ENCODE measurements at regions not wholly inside any gene's neighbourhood (a gene's known extent, or its start where the extent isn't known, plus 50 kb on each side); places are given as distances from the start of the nearest gene placed in this dataset.

GRCh38 chr12:91533366-91533765 is 350.7 kb upstream of the DCN start:
- no peak for DNase-seq (ENCODE audit: low spot score)

- no peak for DNase-seq (ENCODE audit: low spot score)
These were observed 347.2 kb upstream of the DCN start for GRCh38 chr12:91529829-91530228.

GRCh38 chr12:91523831-91524230 is 341.2 kb upstream of the DCN start:
- DNase-seq (ENCODE audit: low spot score): no peak

GRCh38 chr12:91516695-91517047 is 334.1 kb upstream of the DCN start:
- DNase-seq (ENCODE audit: low spot score): no peak

GRCh38 chr12:91515944-91516694 is 333.5 kb upstream of the DCN start:
- DNase-seq (ENCODE audit: low spot score): no peak

- DNase-seq (ENCODE audit: low spot score): no peak
These were observed 330.7 kb upstream of the DCN start for GRCh38 chr12:91513313-91513712.

- no peak for DNase-seq (ENCODE audit: low spot score)
These were observed 329.3 kb upstream of the DCN start for GRCh38 chr12:91511795-91512420.

GRCh38 chr12:91507754-91508153 is 325.1 kb upstream of the DCN start:
- DNase-seq (ENCODE audit: low spot score): no peak

GRCh38 chr12:91506452-91506851 is 323.8 kb upstream of the DCN start:
- no peak for DNase-seq (ENCODE audit: low spot score)

GRCh38 chr12:91505006-91505405 is 322.4 kb upstream of the DCN start:
- DNase-seq (ENCODE audit: low spot score): no peak

GRCh38 chr12:91502208-91502607 is 319.6 kb upstream of the DCN start:
- DNase-seq (ENCODE audit: low spot score): no peak

- no peak for DNase-seq (ENCODE audit: low spot score)
These were observed 313.7 kb upstream of the DCN start for GRCh38 chr12:91496337-91496736.

GRCh38 chr12:91493308-91493707 is 310.7 kb upstream of the DCN start:
- DNase-seq (ENCODE audit: low spot score): no peak

- no peak for DNase-seq (ENCODE audit: low spot score)
These were observed 310.0 kb upstream of the DCN start for GRCh38 chr12:91492648-91493047.

GRCh38 chr12:91490667-91491311 is 308.2 kb upstream of the DCN start:
- no peak for DNase-seq (ENCODE audit: low spot score)

- DNase-seq (ENCODE audit: low spot score): no peak
These were observed 300.9 kb upstream of the DCN start for GRCh38 chr12:91483471-91483985.

GRCh38 chr12:91482231-91482630 is 299.6 kb upstream of the DCN start:
- DNase-seq (ENCODE audit: low spot score): no peak

- no peak for DNase-seq (ENCODE audit: low spot score)
These were observed 295.9 kb upstream of the DCN start for GRCh38 chr12:91478500-91478899.

- DNase-seq (ENCODE audit: low spot score): no peak
These were observed 285.1 kb upstream of the DCN start for GRCh38 chr12:91467686-91468085.

- DNase-seq (ENCODE audit: low spot score): no peak
These were observed 278.4 kb upstream of the DCN start for GRCh38 chr12:91461061-91461460.

GRCh38 chr12:91460469-91460868 is 277.9 kb upstream of the DCN start:
- DNase-seq (ENCODE audit: low spot score): no peak

GRCh38 chr12:91455321-91455720 is 272.7 kb upstream of the DCN start:
- no peak for DNase-seq (ENCODE audit: low spot score)

- DNase-seq (ENCODE audit: low spot score): no peak
These were observed 271.6 kb upstream of the DCN start for GRCh38 chr12:91454179-91454578.

All from ecto neural progenitor cell (in vitro differentiated cells).